Lower leg skin (tissue), 4 donors: ENCODE measurements at regions not wholly inside any gene's neighbourhood (a gene's known extent, or its start where the extent isn't known, plus 50 kb on each side); places are given as distances from the start of the nearest gene placed in this dataset.

Source experiments
- DNase-seq, 2 donors: peaks; one replicate each; pipeline ENCODE4 v3.0.0-alpha.2; 2019; ENCODE audit warnings: low spot score in 2 of 2
- H3K4me3 ChIP-seq: fragments of 200-600 bp; sonication (generic); 2 replicates; pipeline ENCODE4 v1.5.1; 2017; ENCODE audit warnings: mild to moderate bottlenecking, low read depth; ENCODE audit not compliant: poor library complexity, severe bottlenecking
- CTCF ChIP-seq, 3 donors: fragments of 450-650 bp; IDR thresholded peaks; one replicate each; pipeline ENCODE4 v1.5.1; 2016; ENCODE audit warnings: antibody characterized with exemption in 3 of 3, mild to moderate bottlenecking in 3 of 3, moderate library complexity in 2 of 3
- POLR2A ChIP-seq, 2 donors: fragments of 450-650 bp; IDR thresholded peaks; one replicate each; pipeline ENCODE4 v1.6.1; 2016 to 2017; ENCODE audit warnings: antibody characterized with exemption in 2 of 2, mild to moderate bottlenecking in 1 of 2, moderate library complexity in 1 of 2
- WGBS, 2 donors: methylation state at CpG; one replicate each; pipeline ENCODE4 v1.1.5; 2018; 5-methylcytosine and 5-hydroxymethylcytosine counted together
- intact Hi-C: fragments of 100-400 bp; cut with DNase I; formaldehyde crosslinking; loops from one replicate; pipeline ENCODE4 v1.15.0; 2023; ENCODE audit warnings: low total_unique reads

- intact Hi-C loops = no loop called here
- H3K4me3 ChIP-seq = no peak overlapping the region
- TF ChIP-seq POLR2A (IDR thresholded peaks at IDR 0.05) (no peak), CTCF (IDR thresholded peaks at IDR 0.05) (no peak)
- DNase-seq = no peak
- WGBS, 2 donors = 52 to 74% methylated on average over 2 of the region's 2 CpGs
Measured at GRCh38 chr2:15852811-15853210, 87.5 kb upstream of the MYCN start.

- WGBS, 2 donors = 61 to 62% methylated on average over 3 of the region's 3 CpGs
- TF ChIP-seq CTCF (IDR thresholded peaks at IDR 0.05) (no peak), POLR2A (IDR thresholded peaks at IDR 0.05) (no peak)
- DNase-seq = no peak
- intact Hi-C loops = no loop called here
- no peak overlapping the region for H3K4me3 ChIP-seq
Measured at GRCh38 chr2:15853903-15854302, 86.4 kb upstream of the MYCN start.

GRCh38 chr2:15855766-15856260 is 84.5 kb upstream of the MYCN start:
- no peak overlapping the region for H3K4me3 ChIP-seq
- no peak for DNase-seq
- intact Hi-C loops = no loop called here
- no peak for TF ChIP-seq CTCF (IDR thresholded peaks at IDR 0.05)
- no peak for TF ChIP-seq POLR2A (IDR thresholded peaks at IDR 0.05)

GRCh38 chr2:15856318-15856717 is 84.0 kb upstream of the MYCN start:
- no peak for DNase-seq
- intact Hi-C loops = no loop called here
- 90 to 95% methylated on average over 3 of the region's 3 CpGs for WGBS, 2 donors
- H3K4me3 ChIP-seq = no peak overlapping the region
- TF ChIP-seq POLR2A (IDR thresholded peaks at IDR 0.05) (no peak), CTCF (IDR thresholded peaks at IDR 0.05) (no peak)

- WGBS, 2 donors = 78 to 79% methylated on average over 6 of the region's 6 CpGs
- intact Hi-C loops = no loop called here
- H3K4me3 ChIP-seq = no peak overlapping the region
- TF ChIP-seq POLR2A (IDR thresholded peaks at IDR 0.05) = no peak
- TF ChIP-seq CTCF (IDR thresholded peaks at IDR 0.05) = no peak
- DNase-seq = no peak
Measured at GRCh38 chr2:15858466-15858865, 81.9 kb upstream of the MYCN start.

- TF ChIP-seq POLR2A (IDR thresholded peaks at IDR 0.05) (no peak), CTCF (IDR thresholded peaks at IDR 0.05) (no peak)
- H3K4me3 ChIP-seq = no peak overlapping the region
- DNase-seq = no peak
- intact Hi-C loops = no loop called here
Measured at GRCh38 chr2:15860051-15860663, 80.2 kb upstream of the MYCN start.
